Inflammatory macrophage treated with lipopolysaccharide for 4 hours (primary cell): ENCODE measurements at regions not wholly inside any gene's neighbourhood (a gene's known extent, or its start where the extent isn't known, plus 50 kb on each side); places are given as distances from the start of the nearest gene placed in this dataset.
"Not testable (repeated sequence)": the region's sequence is repeated elsewhere in the genome, so short reads cannot be mapped to it uniquely, and the experiment has no call there.

Experiments
- DNase-seq: peaks from one replicate; pipeline ENCODE4 v3.0.0-alpha.2; 2020

- DNase-seq = no peak
These were observed 127.0 kb upstream of the F3 start for GRCh38 chr1:94668528-94668927.

- no peak for DNase-seq
These were observed 126.3 kb upstream of the F3 start for GRCh38 chr1:94667818-94668217.

GRCh38 chr1:94666797-94667196 is 125.2 kb upstream of the F3 start:
- no peak for DNase-seq

- no peak for DNase-seq
These were observed 119.9 kb upstream of the F3 start for GRCh38 chr1:94661431-94661932.

- no peak for DNase-seq
These were observed 119.4 kb upstream of the F3 start for GRCh38 chr1:94660994-94661393.

GRCh38 chr1:94660258-94660657 is 118.7 kb upstream of the F3 start:
- no peak for DNase-seq

- not testable (repeated sequence) for DNase-seq
These were observed 117.6 kb upstream of the F3 start for GRCh38 chr1:94659202-94659601.

- no peak for DNase-seq
These were observed 116.7 kb upstream of the F3 start for GRCh38 chr1:94658221-94658620.

GRCh38 chr1:94657776-94658175 is 116.2 kb upstream of the F3 start:
- not testable (repeated sequence) for DNase-seq

GRCh38 chr1:94656967-94657366 is 115.4 kb upstream of the F3 start:
- no peak for DNase-seq

GRCh38 chr1:94654919-94655318 is 113.4 kb upstream of the F3 start:
- DNase-seq = no peak

- no peak for DNase-seq
These were observed 112.9 kb upstream of the F3 start for GRCh38 chr1:94654459-94654858.

- no peak for DNase-seq
These were observed 112.5 kb upstream of the F3 start for GRCh38 chr1:94654031-94654430.

- no peak for DNase-seq
These were observed 111.9 kb upstream of the F3 start for GRCh38 chr1:94653454-94653853.

GRCh38 chr1:94651076-94651475 is 109.5 kb upstream of the F3 start:
- DNase-seq = peak; percentile 61

GRCh38 chr1:94650301-94650700 is 108.7 kb upstream of the F3 start:
- no peak for DNase-seq

- DNase-seq = no peak
These were observed 106.9 kb upstream of the F3 start for GRCh38 chr1:94648225-94649007.

GRCh38 chr1:94646786-94647555 is 105.4 kb upstream of the F3 start:
- no peak for DNase-seq

GRCh38 chr1:94646141-94646643 is 104.6 kb upstream of the F3 start:
- DNase-seq = no peak

GRCh38 chr1:94644352-94644751 is 102.8 kb upstream of the F3 start:
- no peak for DNase-seq

GRCh38 chr1:94643819-94644218 is 102.3 kb upstream of the F3 start:
- no peak for DNase-seq

- no peak for DNase-seq
These were observed 101.2 kb upstream of the F3 start for GRCh38 chr1:94642617-94643321.

- no peak for DNase-seq
These were observed 100.4 kb upstream of the F3 start for GRCh38 chr1:94641990-94642389.
